SKM-1 (cell line): ENCODE measurements at regions not wholly inside any gene's neighbourhood (a gene's known extent, or its start where the extent isn't known, plus 50 kb on each side); places are given as distances from the start of the nearest gene placed in this dataset.
"Not testable (repeated sequence)": the region's sequence is repeated elsewhere in the genome, so short reads cannot be mapped to it uniquely, and the experiment has no call there.

Experiments used
- DNase-seq: peaks from one replicate; lab custom pipeline; 2025; ENCODE audit not compliant: unreplicated experiment; lab: John Stamatoyannopoulos, UW

DNA sequence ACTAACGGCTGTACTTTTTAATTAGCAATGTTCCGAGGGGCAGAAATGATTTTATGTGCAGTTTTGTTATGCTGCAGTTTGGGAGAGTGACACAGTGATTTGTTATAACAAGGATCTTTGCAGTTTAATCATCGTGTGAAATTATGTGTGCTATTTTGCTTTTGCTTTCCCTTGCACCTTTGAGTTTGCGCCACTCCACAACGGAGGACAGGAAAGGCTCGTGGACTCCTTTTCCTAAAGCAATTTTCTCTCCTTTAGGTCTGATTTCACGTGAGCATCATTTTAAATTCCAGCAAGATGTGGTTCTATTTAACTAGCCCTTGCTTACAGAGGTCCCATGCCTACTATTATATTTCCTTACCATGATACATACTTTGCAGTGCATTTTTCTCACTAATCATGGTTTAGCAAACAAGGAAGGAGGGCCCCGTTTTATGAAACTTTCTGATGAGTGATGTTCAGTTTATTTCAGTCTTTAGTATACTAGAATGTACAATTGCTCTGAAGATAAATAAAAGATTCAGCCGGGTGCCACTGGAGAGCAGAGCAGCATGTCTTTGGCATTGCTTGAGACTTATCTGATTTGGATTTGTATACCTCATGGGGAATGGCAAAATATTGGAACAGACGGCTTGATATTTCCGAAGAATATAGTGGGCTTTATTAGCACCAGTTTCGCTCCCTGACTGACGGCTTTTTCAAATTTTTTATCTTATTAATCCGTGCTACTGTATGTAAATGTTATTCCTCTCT is 528.2 kb upstream of the FANCL start:
- no peak for DNase-seq

DNA sequence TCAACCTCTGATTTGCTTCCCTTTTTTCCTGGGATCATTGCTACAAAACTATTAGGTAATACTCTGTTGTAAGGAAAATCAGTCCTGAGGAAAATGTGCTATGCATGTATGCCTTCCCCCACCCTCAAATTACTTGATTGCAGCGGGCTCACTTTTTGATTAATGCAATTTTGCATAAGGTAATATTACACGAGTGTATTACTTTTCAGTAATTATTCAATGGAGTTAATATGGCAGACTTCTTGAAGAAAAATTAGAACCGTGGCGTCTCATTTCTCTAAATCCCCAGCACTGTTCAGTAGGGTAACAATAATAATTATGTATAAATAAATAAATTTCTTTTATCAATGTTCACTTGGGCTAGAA is 527.6 kb upstream of the FANCL start:
- no peak for DNase-seq

DNA sequence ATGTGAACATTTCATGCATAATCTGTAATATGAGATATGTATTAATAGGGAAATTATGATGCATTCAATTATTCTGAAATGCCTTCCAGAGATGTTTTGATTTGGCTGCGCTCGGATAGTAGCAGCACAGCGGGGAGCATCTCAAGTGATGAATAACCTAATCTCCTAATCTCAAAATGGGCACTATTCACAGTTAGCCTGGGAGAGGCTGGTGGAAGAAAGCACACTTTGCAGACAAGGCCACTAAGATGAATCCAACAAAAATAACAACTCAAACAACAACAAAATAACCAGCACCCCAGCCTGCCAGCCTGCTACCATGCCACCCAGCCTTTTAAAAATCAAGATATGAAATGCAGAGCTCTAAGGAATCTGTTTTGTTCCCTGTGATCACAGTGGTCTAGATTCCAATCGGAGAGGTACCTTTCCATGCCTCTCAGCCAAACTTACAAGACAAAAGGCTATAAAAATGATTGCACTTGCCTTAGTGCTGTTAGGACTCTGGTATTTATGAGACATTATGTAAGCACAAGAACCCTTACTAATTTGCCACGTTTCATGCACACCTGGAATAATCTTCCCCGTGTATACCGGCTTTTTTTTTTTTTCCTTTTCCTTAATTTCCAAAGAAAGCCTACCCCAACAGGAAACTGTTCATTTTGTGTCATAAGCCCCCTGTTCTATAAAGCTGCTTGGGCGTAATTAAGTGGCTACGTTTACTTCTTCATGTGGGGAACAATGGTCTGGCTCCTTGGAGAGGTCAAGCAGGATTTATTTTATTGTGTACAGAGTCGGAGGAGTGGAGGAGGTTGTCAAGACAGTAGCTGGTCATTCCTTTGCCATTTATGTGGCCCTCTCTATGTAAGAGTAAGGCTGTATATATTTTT is 526.9 kb upstream of the FANCL start:
- no peak for DNase-seq

DNA sequence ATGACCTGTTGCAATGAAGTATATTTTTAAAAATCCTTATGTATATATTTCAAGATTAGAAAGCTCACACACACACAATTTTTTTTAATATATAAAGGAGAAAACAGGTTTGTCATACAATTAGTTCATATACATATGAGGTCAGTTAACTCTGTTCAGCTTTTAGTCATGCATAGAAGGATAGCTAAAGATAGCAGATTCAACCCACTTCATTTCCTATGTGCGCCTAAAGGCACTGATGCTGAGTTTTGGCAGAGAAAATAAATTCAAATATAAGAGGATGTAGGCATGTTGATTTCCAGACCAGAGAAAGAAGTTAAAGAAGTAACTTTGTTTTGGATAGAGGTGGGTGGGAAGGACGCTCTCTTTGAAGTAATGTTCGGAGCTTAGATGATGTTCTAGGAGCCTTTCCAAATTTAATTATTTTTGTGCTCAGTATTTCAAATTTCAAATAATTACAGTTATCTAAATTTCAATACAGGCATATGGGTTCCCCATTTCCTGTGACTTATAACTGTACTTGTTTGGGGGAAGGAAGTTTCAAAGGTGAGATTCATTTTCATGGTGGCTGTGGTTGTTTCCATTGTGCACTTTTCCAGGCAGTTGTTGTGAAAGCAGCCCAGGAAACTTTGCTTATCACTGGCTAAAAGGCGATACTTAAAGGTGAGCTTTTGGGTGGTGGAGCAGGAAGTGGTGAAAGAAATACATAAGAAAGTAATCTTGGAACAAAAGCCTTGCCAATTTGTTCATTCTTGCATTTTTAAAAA is 523.4 kb upstream of the FANCL start:
- DNase-seq = no peak

DNA sequence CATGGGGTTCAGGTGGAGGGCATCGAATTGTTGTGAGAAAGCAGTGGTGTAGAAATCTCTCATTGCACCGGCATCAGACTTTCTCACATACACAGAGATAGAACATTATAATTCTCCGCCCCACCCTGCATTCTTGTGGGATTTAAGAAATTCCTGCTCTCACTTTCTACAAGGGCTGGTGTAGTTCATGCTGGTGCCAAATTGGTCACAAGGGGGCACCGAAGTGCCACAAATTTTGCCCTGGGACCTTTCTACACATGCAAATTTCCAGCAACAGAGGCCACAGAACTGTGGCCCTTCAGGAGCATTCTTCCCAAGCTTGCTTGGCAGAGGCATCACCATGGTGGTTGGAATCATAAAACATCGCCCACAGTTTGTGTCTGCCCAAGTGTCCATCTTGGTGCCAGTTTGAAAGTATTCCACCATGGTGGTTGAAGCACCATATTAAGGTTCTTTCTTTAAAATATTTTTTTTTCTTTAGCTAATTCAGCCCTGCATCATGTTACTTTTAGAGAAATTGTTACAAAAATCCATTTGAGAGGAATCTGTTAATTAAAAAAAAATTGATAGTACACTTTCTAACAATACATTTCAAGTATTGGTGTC is 521.2 kb upstream of the FANCL start:
- peak; percentile 11 for DNase-seq

DNA sequence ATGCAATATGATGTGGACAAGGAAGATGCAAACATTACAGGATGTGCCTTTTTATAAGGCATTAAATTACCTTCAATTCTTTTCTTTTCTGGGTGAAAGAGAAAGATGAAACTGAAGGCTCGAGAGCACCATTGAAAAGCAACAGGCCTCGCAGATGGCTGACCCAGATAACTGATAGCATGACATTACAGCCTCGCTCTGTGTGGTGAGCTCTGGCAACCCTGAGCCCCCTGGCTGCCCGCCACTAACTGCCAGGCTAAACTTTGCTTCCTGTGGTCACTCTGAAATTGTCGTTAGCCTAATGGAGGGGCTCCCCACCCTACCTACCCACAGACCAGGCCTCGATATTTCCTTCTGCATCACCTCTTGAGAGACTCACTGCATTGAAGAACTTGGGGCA is 516.8 kb upstream of the FANCL start:
- DNase-seq = no peak

DNA sequence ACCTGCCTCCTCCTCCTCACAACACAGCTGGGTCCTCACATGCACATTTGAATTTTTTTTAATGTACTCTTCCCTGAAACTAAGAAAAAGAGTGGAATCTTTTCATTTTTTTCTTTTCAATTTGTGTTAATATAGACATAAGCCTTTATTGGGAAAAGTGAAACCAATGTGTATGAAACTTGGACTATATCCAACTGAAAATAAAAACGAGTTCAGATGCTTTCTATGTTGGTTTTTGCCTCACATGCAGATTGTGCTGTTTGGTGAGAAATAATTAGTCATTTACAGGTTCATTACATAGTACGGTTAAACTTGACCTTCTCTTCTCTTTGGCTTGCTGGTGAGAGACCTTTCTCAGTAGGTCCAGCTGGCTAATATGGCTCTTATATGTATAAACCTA is 515.2 kb upstream of the FANCL start:
- DNase-seq = no peak

DNA sequence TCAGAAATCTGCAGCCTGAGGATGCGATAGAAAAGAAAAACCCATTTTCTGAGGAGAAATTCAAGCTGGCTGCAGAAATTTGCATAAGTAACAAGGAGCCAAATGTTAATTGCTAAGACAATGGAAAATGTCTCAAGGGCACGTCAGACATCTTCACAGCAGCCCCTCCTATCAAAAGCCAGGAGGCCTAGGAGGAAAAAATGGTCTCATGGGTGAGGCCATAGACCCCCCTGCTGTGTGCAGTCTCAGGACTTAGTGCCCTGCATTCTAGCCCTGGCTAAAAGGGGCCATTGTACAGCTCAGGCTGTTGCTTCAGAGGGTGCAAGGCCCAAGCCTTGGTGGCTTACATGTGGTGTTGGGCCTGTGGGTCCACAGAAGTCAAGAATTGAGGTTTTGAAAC is 511.4 kb upstream of the FANCL start:
- DNase-seq = not testable (repeated sequence)

DNA sequence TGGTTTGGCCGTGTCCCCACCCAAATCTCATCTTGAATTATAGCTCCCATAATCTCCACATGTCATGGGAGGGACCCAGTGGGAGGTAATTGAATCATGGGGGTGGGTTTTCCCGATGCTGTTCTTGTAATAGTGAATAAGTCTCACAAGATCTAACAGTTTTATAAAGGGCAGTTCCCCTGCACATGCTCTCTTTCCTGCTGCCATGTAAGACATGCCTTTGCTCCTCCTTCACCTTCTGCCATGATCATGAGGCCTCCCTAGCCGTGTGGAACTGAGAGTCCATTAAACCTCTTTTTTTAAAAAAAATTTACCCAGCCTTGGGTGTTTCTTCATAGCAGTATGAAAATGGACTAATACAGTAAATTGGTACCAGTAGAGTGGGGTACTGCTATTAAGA is 510.6 kb upstream of the FANCL start:
- not testable (repeated sequence) for DNase-seq

DNA sequence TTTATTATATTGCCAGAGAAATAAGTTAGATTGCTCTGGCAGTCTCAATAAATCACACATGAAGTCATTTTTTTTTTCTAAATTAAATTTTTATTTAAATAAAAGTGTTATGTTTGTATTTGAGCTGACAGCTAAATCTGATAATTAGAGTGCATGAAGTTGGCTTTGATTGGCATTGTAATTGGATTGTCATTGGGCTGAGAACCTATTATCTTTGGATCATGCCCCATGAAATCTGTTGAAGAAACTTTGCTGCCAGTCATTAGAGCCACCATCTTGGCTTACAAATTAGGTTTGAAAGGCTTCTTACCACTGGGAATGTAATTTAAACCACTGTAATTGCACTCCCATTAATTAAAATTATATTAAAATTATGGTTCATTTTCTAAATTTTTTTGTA is 507.9 kb upstream of the FANCL start:
- DNase-seq = no peak

DNA sequence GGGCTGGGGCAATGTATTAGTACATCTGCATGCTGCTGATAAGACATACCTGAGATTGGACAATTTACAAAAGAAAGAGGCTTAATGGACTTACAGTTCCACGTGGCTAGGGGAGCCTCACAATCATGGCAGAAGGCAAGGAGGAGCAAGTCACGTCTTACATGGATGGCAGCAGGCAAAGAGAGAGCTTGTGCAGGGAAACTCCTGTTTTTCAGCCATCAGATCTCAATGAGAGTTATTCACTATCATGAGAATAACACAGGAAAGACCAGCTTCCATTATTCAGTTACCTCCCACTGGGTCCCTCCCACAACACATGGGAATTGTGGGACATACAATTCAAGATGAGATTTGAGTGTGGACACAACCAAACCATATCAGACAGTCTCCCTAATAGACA is 504.2 kb upstream of the FANCL start:
- not testable (repeated sequence) for DNase-seq

DNA sequence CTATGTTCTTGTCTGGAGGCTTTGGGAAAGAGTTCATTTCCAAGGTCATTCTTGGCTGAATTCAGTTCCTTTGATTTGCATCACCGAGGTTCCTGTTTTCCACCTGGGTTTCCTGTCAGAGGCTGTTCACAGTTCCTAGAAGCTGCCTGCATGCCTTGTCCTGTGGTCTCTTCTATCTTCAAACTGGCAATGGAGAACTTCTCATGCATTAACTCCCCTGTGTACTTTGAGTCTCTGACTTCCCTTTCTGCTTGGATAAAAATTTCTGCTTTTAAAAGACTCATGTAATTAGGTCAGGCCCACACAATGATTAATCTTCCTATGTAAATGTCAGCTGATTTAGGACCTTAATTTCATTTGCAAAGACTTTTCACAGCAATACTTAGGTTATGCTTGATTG is 499.3 kb upstream of the FANCL start:
- no peak for DNase-seq

DNA sequence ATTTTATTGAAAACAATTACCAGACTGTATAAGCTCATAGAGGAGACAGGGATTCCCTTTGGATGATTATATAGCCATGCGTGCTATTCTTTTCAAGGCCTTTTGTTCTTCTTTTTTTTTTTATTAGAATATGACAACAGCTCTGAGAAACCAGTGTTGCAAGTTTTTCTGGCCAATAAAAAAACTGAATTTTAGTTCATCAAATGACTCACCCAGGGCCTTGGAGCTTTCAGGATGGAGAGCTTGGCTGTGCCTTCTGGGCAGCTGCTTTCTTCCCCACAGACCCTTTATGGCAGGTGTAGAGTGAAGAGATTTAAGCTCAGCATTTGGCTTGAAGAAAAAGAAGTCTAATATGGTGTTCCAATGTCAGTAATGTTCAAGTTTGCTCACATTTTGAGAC is 497.9 kb upstream of the FANCL start:
- DNase-seq = no peak

DNA sequence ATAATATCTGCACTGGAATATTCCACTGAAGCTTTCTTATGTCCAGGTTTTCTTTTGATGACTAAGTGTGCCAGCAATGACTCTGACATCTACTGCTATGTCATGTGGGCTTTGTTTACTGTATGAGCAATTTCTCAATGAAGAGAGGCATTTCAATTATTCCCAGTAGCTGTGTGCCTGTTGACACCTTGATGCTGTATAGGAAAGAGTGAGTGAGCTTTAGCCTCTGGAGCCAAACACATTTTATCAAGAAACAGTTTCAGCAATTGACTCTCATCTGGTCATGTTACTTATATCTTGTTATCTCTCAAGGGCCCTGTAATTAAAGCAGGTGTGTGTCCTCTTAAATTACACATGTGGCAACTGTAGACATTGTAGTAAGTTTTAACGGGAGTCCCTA is 493.2 kb upstream of the FANCL start:
- no peak for DNase-seq

DNA sequence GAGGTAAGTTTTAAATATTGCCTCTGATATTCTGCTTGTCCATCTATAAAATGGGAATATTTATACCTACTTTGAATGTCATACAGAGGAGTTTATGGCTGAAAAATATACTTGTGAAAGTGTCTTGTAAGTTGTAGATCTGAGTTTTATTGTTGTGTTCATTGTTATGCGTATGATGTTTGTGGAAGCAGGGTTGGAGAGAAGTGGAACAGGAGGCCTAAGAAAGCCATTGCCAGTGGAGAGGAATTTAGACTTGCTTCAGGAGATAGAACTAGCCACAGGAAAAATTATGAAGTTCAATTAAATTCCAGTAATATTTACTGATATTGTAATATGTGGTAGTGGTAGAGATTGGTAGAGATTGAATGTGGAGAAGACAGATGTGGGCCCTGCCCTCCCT is 491.9 kb upstream of the FANCL start:
- DNase-seq = no peak

DNA sequence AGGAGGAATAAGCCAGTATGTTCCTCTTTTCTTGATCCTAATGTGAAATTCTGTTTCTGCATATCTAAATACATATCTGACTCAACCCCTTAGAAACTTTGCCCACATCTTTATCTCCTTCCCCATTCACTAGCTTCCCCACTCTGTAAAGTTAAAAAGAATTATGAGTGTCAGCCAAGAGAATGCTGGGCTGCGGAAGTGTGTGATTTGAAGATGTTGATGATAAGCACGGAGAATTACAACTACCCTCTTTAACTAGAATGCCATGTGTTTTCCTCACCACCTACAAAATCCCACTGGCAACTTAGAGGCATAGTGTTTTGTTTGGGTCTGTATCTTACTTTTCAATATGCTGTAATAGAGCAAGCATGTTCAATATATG is 490.4 kb upstream of the FANCL start:
- DNase-seq = peak; percentile 69

DNA sequence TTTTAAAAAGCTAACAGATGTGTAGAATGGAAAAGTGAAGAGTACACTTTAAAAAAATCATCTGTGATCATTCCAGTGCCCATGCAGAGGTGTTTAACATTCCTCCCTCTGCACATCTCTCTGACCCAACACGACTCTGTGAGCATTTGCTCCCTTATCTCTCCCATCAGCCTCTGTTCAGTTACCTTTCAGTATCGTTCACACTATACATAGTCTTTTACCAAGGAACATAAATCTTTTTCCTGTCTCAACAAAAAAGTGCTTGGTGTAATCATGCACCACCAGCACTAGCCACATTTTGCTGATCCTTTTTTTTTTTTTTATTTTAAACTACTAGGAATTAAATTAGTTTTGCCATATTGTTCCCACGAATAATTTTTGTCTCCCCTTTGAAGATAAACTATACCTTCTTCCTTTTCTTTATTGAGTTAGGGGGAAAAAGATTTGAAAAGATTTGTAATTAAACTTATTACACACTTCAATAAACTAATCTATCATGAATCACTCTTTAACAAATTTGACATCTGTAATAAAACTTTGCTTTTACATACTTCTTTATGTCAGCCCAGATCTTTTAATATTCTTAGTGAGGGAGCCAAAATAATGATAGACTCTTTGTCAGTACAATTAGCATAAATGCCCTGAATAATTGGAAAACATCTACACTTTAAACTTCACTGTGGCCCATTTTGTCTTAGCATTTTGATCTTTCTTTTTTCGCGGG is 489.8 kb upstream of the FANCL start:
- no peak for DNase-seq

DNA sequence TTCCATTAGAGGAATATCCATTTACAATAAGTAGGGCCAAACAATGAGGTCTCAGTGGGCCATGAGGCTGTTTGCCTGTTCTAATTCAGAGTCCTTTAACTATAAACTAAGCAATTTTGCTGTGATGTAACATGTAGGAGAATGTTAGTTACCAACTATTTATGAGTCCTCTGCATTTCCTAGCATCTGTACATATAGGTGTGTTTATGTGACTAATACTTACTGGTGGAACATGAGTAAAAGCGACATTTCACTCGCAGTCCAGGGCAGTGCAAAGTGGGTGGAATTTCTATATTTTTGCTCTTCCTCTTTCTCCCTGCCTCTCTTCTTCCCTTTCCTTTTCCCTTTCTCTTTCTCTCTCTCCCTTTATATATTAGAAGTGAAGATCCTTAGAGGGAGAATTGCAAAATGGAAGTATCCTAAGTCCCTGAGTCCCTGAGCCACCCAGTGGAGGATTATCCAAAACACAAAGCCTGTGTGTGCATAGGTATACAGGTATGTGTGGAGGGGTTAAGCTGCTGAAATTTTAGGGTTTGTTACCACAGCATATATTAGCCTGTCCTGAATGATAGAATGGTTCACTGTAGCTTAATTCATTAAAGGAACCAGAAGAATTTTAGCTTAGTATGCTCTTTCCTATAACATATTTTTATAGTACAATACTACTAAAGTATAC is 487.0 kb upstream of the FANCL start:
- no peak for DNase-seq

DNA sequence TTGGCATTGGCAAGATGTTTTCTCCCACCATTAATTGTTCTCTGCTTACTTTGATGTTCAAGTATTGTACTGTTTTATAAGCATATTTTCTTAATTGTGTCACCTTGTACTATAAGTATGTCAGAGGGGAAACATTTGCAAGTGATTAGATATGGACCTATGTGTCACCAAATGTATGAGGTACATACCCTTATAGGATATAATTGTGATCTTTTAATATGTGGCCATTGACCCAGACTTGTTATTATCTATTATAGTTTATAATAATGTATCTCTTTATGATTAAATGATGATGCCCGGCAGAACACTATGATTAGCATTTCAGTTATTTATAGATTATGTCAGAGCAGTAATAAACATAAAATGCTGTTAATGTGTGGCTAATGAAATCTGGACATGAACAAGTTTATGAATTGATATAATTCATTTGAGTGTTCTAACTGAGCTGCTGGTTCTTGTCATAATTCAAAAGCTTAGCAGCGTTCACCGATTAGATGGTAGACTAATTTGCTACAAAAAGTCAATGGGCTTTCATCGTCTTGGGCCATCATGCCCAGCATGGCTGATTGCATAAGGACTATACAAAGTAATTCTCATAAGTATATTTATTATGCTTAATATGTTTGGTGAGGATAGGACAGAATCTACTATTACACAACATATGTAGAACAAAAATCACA is 480.9 kb upstream of the FANCL start:
- DNase-seq = no peak
